DND-41 (cell line): ENCODE measurements at regions not wholly inside any gene's neighbourhood (a gene's known extent, or its start where the extent isn't known, plus 50 kb on each side); places are given as distances from the start of the nearest gene placed in this dataset.

Experiments
- ATAC-seq: fragments of 200-7000 bp; cut with Tn5 transposase; 3 replicates; pipeline ENCODE4 v1.9.1; 2021; ENCODE audit warnings: low read depth; ENCODE audit not compliant: insufficient read depth
- DNase-seq: peaks from one replicate; pipeline ENCODE4 v3.0.0-alpha.2; 2020
- H2AFZ ChIP-seq: 2 replicates; pipeline ENCODE4 v1.6.0; 2012; ENCODE audit warnings: low read depth, low read length
- H3K27ac ChIP-seq: 2 replicates; pipeline ENCODE4 v1.5.1; 2012; ENCODE audit warnings: low read length, inconsistent platforms
- H3K27me3 ChIP-seq: fragments of 200-600 bp; sonication (generic); 2 replicates; pipeline ENCODE4 v1.6.0; 2012; ENCODE audit warnings: low read length, mild to moderate bottlenecking, inconsistent platforms; ENCODE audit not compliant: insufficient read depth, poor library complexity
- H3K36me3 ChIP-seq: 2 replicates; pipeline ENCODE4 v1.5.1; 2012; ENCODE audit warnings: low read length, inconsistent platforms; ENCODE audit not compliant: insufficient read depth
- H3K4me1 ChIP-seq: 2 replicates; pipeline ENCODE4 v1.5.1; 2012; ENCODE audit warnings: mild to moderate bottlenecking, low read length; ENCODE audit not compliant: insufficient read depth
- H3K4me2 ChIP-seq: 2 replicates; pipeline ENCODE4 v1.6.0; 2012; ENCODE audit warnings: mild to moderate bottlenecking, moderate library complexity, low read length, inconsistent platforms; ENCODE audit not compliant: insufficient read depth
- H3K4me3 ChIP-seq, 2 experiments: fragments of 200-600 bp in 1 of 2; shearing (Covaris generic) in 1 of 2; 2 replicates each; pipeline ENCODE4 v1.5.1; 2012 to 2016; ENCODE audit warnings: inconsistent platforms in 2 of 2, low read length in 2 of 2, mild to moderate bottlenecking in 2 of 2, low read depth in 1 of 2, moderate library complexity in 1 of 2
- H3K79me2 ChIP-seq: 2 replicates; pipeline ENCODE4 v1.6.0; 2012; ENCODE audit warnings: low read length, inconsistent platforms; ENCODE audit not compliant: insufficient read depth
- H3K9ac ChIP-seq: 2 replicates; pipeline ENCODE4 v1.6.0; 2012; ENCODE audit warnings: low read depth, mild to moderate bottlenecking, inconsistent platforms, low read length, moderate library complexity
- H3K9me3 ChIP-seq: 2 replicates; pipeline ENCODE4 v1.5.1; 2012; ENCODE audit warnings: low read length, moderate library complexity, mild to moderate bottlenecking, inconsistent platforms; ENCODE audit not compliant: insufficient read depth, severe bottlenecking
- H4K20me1 ChIP-seq: 2 replicates; pipeline ENCODE4 v1.6.0; 2012; ENCODE audit warnings: low read length; ENCODE audit not compliant: insufficient read depth
- EZH2 ChIP-seq: IDR thresholded peaks from 3 replicates; pipeline ENCODE4 v1.6.1; 2012; ENCODE audit warnings: borderline replicate concordance, low read depth, mild to moderate bottlenecking, moderate library complexity, low read length, inconsistent platforms; ENCODE audit not compliant: severe bottlenecking
- TF ChIP-seq, protein P1 (sequence below): IDR thresholded peaks from 2 replicates; pipeline ENCODE4 v1.5.1; 2012; ENCODE audit warnings: borderline replicate concordance, low read length, moderate library complexity, mild to moderate bottlenecking; ENCODE audit not compliant: poor library complexity, severe bottlenecking; ENCODE audit errors: extremely low read depth

GRCh38 chr12:114913871-114914801 lies 230.2 kb upstream of the TBX3 start:
- Histone ChIP-seq H3K36me3 (no peaks in the 10 kb centered on the region), H3K79me2 (no peaks in the 10 kb centered on the region), H3K27ac (no peak overlapping the region), H3K9ac (no peak overlapping the region), H3K4me2 (no peak overlapping the region), H3K4me1 (no peaks in the 10 kb centered on the region), H3K9me3 (no peaks in the 10 kb centered on the region), H2AFZ (no peak overlapping the region), H3K27me3 (no peaks in the 10 kb centered on the region), H4K20me1 (no peaks in the 10 kb centered on the region), H3K4me3 (no peak overlapping the region)
- no peak for ATAC-seq
- DNase-seq, result no peak
- no peak for TF ChIP-seq EZH2
- TF ChIP-seq, protein P1, sequence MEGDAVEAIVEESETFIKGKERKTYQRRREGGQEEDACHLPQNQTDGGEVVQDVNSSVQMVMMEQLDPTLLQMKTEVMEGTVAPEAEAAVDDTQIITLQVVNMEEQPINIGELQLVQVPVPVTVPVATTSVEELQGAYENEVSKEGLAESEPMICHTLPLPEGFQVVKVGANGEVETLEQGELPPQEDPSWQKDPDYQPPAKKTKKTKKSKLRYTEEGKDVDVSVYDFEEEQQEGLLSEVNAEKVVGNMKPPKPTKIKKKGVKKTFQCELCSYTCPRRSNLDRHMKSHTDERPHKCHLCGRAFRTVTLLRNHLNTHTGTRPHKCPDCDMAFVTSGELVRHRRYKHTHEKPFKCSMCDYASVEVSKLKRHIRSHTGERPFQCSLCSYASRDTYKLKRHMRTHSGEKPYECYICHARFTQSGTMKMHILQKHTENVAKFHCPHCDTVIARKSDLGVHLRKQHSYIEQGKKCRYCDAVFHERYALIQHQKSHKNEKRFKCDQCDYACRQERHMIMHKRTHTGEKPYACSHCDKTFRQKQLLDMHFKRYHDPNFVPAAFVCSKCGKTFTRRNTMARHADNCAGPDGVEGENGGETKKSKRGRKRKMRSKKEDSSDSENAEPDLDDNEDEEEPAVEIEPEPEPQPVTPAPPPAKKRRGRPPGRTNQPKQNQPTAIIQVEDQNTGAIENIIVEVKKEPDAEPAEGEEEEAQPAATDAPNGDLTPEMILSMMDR, result no peak

GRCh38 chr12:114912811-114913210 lies 228.8 kb upstream of the TBX3 start:
- no peaks in the 10 kb centered on the region for H3K27me3 ChIP-seq
- no peak overlapping the region for H3K27ac ChIP-seq
- no peaks in the 10 kb centered on the region for H3K9me3 ChIP-seq
- no peak overlapping the region for H2AFZ ChIP-seq
- no peaks in the 10 kb centered on the region for H4K20me1 ChIP-seq
- DNase-seq (no peak), ATAC-seq (no peak)
- H3K9ac ChIP-seq, result no peak overlapping the region
- no peak overlapping the region for H3K4me2 ChIP-seq
- H3K4me3 ChIP-seq, result no peak overlapping the region
- no peaks in the 10 kb centered on the region for H3K79me2 ChIP-seq
- no peaks in the 10 kb centered on the region for H3K36me3 ChIP-seq
- no peaks in the 10 kb centered on the region for H3K4me1 ChIP-seq
- TF ChIP-seq EZH2, result no peak

GRCh38 chr12:114911196-114911595 lies 227.2 kb upstream of the TBX3 start:
- DNase-seq, result no peak

More at GRCh38 chr12:114911196-114911595, 227.2 kb upstream of the TBX3 start:
- ATAC-seq, result no peak
- no peak overlapping the region for H2AFZ ChIP-seq
- H3K9me3 ChIP-seq, result no peaks in the 10 kb centered on the region
- no peak overlapping the region for H3K4me3 ChIP-seq
- H3K27ac ChIP-seq, result no peak overlapping the region
- TF ChIP-seq EZH2, result no peak
- TF ChIP-seq, protein P1, result no peak
- H4K20me1 ChIP-seq, result no peaks in the 10 kb centered on the region
- no peaks in the 10 kb centered on the region for H3K27me3 ChIP-seq
- H3K36me3 ChIP-seq, result no peaks in the 10 kb centered on the region
- no peaks in the 10 kb centered on the region for H3K79me2 ChIP-seq
- no peak overlapping the region for H3K9ac ChIP-seq
- H3K4me1 ChIP-seq, result no peaks in the 10 kb centered on the region
- H3K4me2 ChIP-seq, result no peak overlapping the region
